Suprapubic skin (tissue), 4 donors: ENCODE measurements at regions not wholly inside any gene's neighbourhood (a gene's known extent, or its start where the extent isn't known, plus 50 kb on each side); places are given as distances from the start of the nearest gene placed in this dataset.

ENCODE experiments used
- CTCF ChIP-seq, 2 donors: fragments of 200-600 bp in 1 of 2; fragments of 450-650 bp in 1 of 2; sonication (generic) in 1 of 2; IDR thresholded peaks; one replicate each; pipeline ENCODE4 v1.5.1; 2016 to 2019; ENCODE audit warnings: antibody characterized with exemption in 2 of 2, mild to moderate bottlenecking in 1 of 2, moderate library complexity in 1 of 2
- EP300 ChIP-seq: sonication (generic); formaldehyde crosslinking; IDR thresholded peaks from one replicate; pipeline ENCODE4 v1.6.1; 2017; ENCODE audit warnings: antibody characterized with exemption
- POLR2AphosphoS5 ChIP-seq, 3 donors: sonication (generic); formaldehyde crosslinking; IDR thresholded peaks; one replicate each; pipeline ENCODE4 v1.6.1; 2017; ENCODE audit warnings: antibody characterized with exemption in 3 of 3

DNA sequence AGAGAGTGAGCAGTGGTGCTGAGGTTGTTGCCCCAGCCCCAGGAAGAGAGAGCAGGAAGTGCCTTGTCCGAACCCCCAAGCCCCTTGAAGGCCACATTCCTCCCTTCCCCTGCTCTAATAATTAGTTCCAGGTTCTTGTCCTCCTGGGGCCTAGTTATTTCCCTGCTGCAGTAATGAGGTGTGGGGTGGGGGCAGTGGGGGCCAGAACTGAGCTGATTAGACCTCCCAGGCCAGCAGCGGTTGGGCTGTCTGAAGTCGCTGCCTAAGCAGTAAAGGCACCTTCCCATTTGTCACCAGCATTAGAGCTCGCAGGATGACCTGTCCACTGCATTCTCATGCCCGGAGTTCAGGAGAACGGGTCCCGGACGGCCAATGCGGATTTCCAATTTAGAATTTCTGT lies 186.5 kb upstream of the CSF3R start:
- TF ChIP-seq EP300 (no peak), CTCF (IDR thresholded peaks at IDR 0.05) (no peak), POLR2AphosphoS5 (IDR thresholded peaks at IDR 0.05) (no peak)
